HG02884 (cell line): ENCODE measurements at regions not wholly inside any gene's neighbourhood (a gene's known extent, or its start where the extent isn't known, plus 50 kb on each side); places are given as distances from the start of the nearest gene placed in this dataset.

Source experiments
- ATAC-seq: cut with Tn5 transposase; IDR thresholded peaks from one replicate; pipeline ENCODE4 v1.9.1; 2021; ENCODE audit warnings: mild to moderate bottlenecking, moderate library complexity; ENCODE audit not compliant: unreplicated experiment

GRCh38 chr9:88658311-88658822, 123.4 kb downstream of the NXNL2 start:
- ATAC-seq = no peak

GRCh38 chr9:88659126-88659525, 124.1 kb downstream of the NXNL2 start:
- ATAC-seq = no peak

GRCh38 chr9:88660611-88661010, 125.6 kb downstream of the NXNL2 start:
- ATAC-seq = no peak

DNA sequence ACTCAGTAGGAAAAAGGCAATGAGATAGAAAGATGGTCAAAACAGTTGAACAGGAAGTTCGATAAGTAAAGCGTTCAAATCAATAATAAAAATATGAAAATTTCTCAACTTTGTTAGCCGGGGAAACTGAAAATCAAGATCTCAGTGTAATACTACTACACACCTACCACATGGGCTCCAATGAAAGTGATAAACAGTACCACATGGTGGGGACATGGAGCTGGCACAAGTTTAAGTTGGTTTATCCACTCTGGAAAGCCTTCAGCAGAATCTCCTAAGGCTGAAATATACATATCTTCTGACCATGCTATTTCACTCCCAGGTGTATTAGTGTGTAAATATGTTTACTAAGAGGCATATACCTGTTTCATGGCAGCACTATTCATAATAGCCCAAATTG, 126.8 kb downstream of the NXNL2 start:
- no peak for ATAC-seq

- ATAC-seq = no peak
These were observed 128.9 kb downstream of the NXNL2 start for GRCh38 chr9:88663771-88664419.

DNA sequence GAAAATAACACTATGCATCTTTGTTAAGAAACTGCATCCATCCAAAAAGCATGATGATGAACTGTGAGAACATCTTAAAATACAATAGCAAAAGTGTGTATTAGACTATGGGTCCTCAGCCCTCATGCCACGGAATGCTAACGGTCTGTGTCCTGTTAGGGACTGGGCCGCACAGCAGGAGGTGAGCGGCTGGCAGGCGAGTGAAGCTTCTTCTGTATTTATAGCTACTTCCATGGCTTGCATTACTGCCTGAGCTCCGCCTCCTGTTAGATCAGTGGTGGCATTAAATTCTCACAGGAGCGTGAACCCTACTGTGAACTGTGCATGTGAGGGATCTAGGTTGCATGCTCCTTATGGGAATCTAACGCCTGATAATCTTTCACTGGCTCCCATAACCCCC, 129.8 kb downstream of the NXNL2 start:
- ATAC-seq = no peak

- ATAC-seq = no peak
These were observed 138.1 kb downstream of the NXNL2 start for GRCh38 chr9:88672874-88673689.

DNA sequence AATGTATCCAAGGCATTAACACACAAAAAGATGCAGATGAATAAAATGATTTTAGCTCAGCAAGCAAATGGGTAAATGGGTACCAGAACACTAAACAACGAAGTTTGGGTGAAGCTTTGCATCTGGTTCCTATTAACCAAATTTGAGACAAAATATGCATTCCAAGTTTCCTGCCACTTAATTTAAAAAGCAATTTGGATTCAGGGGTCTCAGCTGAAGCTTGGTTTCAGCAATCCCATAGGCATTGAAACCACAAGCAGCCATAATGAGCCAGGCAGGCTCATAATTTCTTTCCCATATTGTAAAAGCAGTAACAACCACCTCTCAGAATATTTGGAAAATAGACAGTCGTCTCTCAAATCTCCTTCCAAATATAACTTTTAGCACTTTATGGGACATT, 138.9 kb downstream of the NXNL2 start:
- ATAC-seq = no peak

DNA sequence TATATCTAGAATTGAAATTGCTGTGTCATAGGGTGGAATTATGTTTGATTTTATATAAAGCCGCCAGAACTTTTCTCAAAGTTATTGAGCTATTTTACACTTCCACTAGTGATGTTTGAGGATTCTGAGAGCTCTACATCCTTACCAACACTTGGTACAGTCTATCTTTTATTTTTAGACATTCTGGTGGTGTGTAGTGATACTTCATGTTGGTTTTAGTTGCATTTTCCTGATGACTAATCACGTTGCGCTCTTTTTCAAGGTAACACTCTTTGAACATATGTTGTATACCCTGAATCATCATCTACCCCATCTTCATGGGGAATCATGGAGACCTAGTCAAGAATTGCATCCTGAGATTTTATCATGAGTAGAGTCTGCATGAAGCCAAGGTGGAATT, 141.7 kb downstream of the NXNL2 start:
- ATAC-seq = no peak

GRCh38 chr9:88678008-88678407, 143.0 kb downstream of the NXNL2 start:
- no peak for ATAC-seq

GRCh38 chr9:88678431-88678830, 143.5 kb downstream of the NXNL2 start:
- no peak for ATAC-seq

GRCh38 chr9:88680041-88680440, 145.1 kb downstream of the NXNL2 start:
- no peak for ATAC-seq

DNA sequence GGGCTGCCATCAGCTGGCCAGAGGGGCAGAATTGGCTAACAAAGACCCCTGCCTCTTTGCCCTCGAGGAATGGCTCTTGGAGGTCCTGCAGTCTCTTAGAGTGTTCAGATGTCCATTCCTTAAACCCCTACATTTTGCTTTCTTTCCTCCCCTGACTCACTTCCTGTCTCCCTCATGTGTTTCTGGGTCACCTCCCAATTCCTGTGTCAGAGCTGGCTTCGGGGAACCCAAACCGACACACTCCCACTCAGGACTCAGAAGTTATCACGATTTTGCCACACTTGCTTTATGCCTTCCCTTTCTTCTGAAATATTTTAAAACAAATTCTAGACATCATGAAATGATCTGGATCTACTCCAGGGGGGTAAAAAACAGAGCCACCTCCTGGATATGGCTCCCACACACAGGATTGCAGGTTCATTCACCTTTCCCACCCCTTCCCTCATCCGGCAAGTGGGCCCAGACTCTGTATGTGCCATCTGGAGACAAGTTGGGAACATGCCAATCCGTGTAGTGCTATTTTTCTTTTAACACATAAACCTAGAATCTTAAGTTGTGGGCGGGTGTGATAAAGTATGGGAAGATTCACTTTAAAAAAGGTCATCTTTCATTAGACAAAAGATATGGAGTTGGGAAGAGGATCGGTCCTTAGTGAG, 145.7 kb downstream of the NXNL2 start:
- no peak for ATAC-seq

DNA sequence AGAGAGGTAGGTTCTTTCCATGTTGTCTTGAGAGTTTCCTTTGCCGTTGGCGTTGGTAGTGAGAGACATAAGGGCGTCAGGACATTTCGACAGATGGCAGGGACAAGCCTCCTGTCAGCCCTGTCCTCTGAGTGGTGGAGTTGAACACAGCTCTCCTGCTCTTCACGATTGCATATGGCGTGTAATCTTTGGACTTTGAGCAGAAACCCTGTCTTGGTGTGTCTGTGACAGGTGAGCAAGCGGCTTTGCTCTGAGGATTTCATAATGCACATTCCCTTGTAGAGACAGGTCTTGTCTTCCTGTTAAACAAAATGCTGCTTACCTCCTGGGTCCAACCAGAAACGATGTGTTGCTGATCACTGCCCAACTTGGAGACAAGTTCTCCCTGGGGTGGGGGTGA, 146.5 kb downstream of the NXNL2 start:
- ATAC-seq = no peak

- ATAC-seq = no peak
These were observed 147.5 kb downstream of the NXNL2 start for GRCh38 chr9:88682431-88682831.

DNA sequence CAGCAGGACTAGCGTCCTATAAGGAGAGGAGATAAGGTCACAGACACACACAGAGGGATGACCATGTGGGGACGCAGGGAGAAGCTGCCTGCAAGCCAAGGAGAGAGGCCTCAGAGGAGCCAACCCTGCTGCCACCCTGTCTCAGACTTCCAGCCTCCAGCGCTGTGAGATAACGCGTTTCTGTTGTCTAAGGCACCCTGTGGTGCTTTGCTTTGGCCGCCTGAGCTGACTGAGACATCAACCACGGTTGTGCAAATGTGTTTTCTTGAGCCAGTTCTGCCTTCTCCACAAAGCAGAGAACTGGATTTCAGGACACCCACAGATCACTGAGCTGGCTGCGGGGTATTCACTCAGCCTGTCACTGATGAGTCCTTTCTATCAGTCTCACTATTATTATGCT, 149.1 kb downstream of the NXNL2 start:
- ATAC-seq = no peak

DNA sequence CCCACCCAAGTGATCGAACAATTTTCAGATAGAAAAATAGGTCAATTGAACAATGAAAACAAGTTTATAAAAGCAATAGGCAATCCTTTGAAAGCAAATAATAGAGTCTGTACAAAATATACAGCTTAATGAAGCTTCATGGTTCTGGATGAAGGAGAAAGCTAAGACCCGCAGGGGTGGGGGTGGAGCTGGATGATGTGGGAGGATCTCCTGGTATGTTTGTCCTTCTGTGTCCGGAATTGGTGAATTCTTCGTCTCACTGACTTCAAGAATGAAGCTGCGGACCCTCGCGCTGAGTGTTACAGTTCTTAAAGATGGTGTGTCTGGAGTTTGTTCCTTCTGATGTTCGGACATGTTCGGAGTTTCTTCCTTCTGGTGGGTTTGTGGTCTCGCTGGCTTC, 149.9 kb downstream of the NXNL2 start:
- ATAC-seq = no peak

DNA sequence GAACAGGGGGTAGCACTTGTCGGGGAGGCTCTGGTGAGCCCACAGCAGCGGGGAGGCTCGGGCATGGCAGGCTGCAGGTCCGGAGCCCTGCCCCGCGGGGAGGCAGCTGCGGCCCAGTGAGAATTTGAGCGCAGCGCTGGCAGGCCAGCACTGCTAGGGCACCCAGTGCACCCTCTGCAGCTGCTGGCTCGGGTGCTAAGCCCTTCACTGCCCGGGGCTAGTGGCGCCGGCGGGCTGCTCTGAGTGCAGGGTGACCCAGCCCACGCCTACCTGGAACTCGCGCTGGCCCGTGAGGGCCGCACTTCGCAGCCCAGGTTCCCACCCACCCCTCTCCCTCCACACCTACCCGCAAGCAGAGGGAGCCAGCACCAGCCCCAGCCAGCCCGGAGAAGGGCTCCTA, 151.0 kb downstream of the NXNL2 start:
- no peak for ATAC-seq

DNA sequence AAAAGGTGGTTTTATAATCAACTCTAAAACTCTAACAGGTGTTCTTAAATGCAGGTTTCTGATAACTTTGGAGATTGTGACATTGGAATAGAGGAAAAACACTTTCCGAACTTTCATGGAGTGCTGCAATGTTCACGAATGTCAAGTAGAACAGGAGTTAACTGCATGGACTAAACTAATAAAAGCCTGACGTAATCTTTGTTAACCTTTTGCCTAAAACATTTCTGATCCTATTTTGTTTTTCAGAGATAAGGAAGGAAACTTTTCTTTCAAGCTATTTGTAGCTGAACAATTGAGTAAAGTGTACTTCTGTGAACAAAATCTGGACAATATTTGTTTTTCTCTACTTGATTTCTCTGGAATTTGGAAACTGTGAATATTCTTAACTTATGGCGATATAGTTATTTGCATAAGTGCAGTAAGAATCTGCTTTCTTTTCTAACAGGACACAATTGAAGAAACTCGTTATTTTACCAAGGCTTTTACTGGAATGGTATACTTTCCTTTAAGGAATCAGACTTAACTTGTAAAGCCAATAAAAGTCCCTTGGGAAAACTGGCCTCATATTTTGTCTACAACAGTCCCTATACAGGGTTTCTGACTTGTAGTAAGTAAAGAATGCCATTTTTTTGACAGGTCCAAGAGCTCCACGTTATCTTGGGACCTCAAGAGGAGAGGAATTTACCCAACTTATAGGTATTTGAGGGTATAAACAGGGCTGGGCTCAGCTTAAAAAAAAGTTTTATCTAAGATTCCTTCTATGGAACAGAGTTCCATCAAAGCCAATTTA, 154.7 kb downstream of the NXNL2 start:
- ATAC-seq = no peak

DNA sequence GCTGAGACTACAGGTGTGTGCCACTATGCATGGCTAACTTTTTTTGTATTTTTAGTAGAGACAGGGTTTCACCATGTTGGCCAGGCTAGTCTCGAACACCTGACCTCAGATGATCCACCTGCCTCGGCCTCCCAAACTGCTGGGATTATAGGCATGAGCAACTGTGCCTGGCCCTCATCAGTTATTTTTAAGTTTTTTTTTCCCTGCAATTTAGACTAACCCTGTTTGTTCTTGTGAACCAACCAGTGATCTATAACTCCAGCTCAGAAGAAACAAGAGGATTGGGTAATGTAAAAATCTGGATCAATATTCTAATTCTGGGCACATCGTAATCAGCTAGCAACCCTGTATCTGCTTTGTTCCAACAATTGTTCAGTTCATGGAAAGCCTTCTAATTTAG, 155.7 kb downstream of the NXNL2 start:
- no peak for ATAC-seq

DNA sequence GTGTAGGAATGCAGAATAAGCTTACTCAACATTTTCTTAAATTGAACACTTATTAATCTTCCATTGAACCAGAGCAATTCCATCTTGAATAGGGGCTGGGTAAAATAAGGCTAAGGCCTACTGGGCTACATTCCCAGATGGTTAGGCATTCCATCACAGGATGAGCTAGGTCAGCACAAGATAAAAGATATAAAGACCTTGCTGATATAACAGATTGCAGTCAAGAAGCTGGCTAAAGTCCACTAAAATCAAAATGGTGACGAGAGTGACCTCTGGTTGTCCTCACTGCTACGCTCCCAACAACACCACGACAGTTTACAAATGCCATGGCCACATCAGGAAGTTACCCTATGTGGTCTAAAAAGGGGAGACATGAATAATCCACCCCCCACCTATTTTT, 156.1 kb downstream of the NXNL2 start:
- no peak for ATAC-seq
